NCI-H1436 (cell line): ENCODE measurements at regions not wholly inside any gene's neighbourhood (a gene's known extent, or its start where the extent isn't known, plus 50 kb on each side); places are given as distances from the start of the nearest gene placed in this dataset.

Source experiments
- DNase-seq: peaks from one replicate; lab custom pipeline; 2025; lab: John Stamatoyannopoulos, UW

- DNase-seq = peak; percentile 57
Observed at GRCh38 chr14:39988939-39989338, 556.7 kb upstream of the FBXO33 start.

- DNase-seq = no peak
Observed at GRCh38 chr14:39984323-39984722, 552.1 kb upstream of the FBXO33 start.

GRCh38 chr14:39977198-39977597, 545.0 kb upstream of the FBXO33 start:
- peak; percentile 57 for DNase-seq

- no peak for DNase-seq
Observed at GRCh38 chr14:39974036-39974435, 541.8 kb upstream of the FBXO33 start.

GRCh38 chr14:39972704-39973103, 540.5 kb upstream of the FBXO33 start:
- DNase-seq = no peak

GRCh38 chr14:39967885-39968284, 535.7 kb upstream of the FBXO33 start:
- DNase-seq = no peak

GRCh38 chr14:39957987-39958386, 525.8 kb upstream of the FBXO33 start:
- no peak for DNase-seq

GRCh38 chr14:39957290-39957689, 525.1 kb upstream of the FBXO33 start:
- DNase-seq = no peak

GRCh38 chr14:39956372-39956771, 524.1 kb upstream of the FBXO33 start:
- DNase-seq = no peak

- no peak for DNase-seq
Observed at GRCh38 chr14:39948235-39948634, 516.0 kb upstream of the FBXO33 start.

GRCh38 chr14:39946807-39947206, 514.6 kb upstream of the FBXO33 start:
- DNase-seq = no peak

- DNase-seq = no peak
Observed at GRCh38 chr14:39939023-39939422, 506.8 kb upstream of the FBXO33 start.

- no peak for DNase-seq
Observed at GRCh38 chr14:39912192-39913100, 480.2 kb upstream of the FBXO33 start.

GRCh38 chr14:39897657-39898056, 465.4 kb upstream of the FBXO33 start:
- no peak for DNase-seq

- DNase-seq = no peak
Observed at GRCh38 chr14:39890026-39890425, 457.8 kb upstream of the FBXO33 start.

- DNase-seq = no peak
Observed at GRCh38 chr14:39884091-39884490, 451.9 kb upstream of the FBXO33 start.

- no peak for DNase-seq
Observed at GRCh38 chr14:39880965-39881364, 448.7 kb upstream of the FBXO33 start.

- no peak for DNase-seq
Observed at GRCh38 chr14:39880106-39880695, 448.0 kb upstream of the FBXO33 start.

GRCh38 chr14:39877577-39878190, 445.5 kb upstream of the FBXO33 start:
- no peak for DNase-seq

- no peak for DNase-seq
Observed at GRCh38 chr14:39876916-39877315, 444.7 kb upstream of the FBXO33 start.

GRCh38 chr14:39875028-39875427, 442.8 kb upstream of the FBXO33 start:
- DNase-seq = no peak

- no peak for DNase-seq
Observed at GRCh38 chr14:39873791-39874190, 441.6 kb upstream of the FBXO33 start.

GRCh38 chr14:39868949-39869348, 436.7 kb upstream of the FBXO33 start:
- no peak for DNase-seq
